Breast epithelium (tissue), 3 donors: ENCODE measurements at regions not wholly inside any gene's neighbourhood (a gene's known extent, or its start where the extent isn't known, plus 50 kb on each side); places are given as distances from the start of the nearest gene placed in this dataset.

ENCODE experiments used
- POLR2A ChIP-seq: fragments of 450-650 bp; IDR thresholded peaks from one replicate; pipeline ENCODE4 v1.6.1; 2016; ENCODE audit warnings: antibody characterized with exemption, mild to moderate bottlenecking, moderate library complexity
- POLR2AphosphoS5 ChIP-seq, 3 donors: sonication (generic); formaldehyde crosslinking; IDR thresholded peaks; one replicate each; pipeline ENCODE4 v1.6.1; 2017; ENCODE audit warnings: antibody characterized with exemption in 3 of 3
- TF ChIP-seq, protein P1 (sequence below), 3 donors: fragments of 450-650 bp; IDR thresholded peaks; one replicate each; pipeline ENCODE4 v1.5.1; 2016 to 2017; ENCODE audit warnings: antibody characterized with exemption in 3 of 3, mild to moderate bottlenecking in 3 of 3, moderate library complexity in 3 of 3

DNA sequence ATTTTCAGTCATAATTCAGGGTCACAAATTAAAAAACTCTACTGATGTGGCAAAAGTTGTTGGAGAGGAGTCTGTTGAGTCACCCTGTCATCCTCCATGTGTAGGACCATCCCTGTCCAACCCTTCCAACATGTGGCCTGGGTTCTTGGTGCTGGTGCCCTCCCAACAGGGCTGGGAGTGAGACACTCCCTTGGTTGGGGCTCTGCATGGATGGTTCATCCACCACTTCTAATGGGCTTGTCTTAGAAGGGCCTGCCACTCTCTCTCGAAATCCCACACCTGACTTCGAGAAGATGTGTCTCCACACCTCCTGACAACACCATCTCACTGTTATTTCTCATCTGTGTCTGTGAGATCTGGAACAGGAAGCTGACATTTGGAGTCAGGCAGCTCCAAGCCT is 312.2 kb upstream of the IRX4 start:
- TF ChIP-seq, protein P1, sequence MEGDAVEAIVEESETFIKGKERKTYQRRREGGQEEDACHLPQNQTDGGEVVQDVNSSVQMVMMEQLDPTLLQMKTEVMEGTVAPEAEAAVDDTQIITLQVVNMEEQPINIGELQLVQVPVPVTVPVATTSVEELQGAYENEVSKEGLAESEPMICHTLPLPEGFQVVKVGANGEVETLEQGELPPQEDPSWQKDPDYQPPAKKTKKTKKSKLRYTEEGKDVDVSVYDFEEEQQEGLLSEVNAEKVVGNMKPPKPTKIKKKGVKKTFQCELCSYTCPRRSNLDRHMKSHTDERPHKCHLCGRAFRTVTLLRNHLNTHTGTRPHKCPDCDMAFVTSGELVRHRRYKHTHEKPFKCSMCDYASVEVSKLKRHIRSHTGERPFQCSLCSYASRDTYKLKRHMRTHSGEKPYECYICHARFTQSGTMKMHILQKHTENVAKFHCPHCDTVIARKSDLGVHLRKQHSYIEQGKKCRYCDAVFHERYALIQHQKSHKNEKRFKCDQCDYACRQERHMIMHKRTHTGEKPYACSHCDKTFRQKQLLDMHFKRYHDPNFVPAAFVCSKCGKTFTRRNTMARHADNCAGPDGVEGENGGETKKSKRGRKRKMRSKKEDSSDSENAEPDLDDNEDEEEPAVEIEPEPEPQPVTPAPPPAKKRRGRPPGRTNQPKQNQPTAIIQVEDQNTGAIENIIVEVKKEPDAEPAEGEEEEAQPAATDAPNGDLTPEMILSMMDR (IDR thresholded peaks at IDR 0.05): no peak
- no peak for TF ChIP-seq POLR2A
- TF ChIP-seq POLR2AphosphoS5 (IDR thresholded peaks at IDR 0.05): no peak
